ENCODE measurements at regions not wholly inside any gene's neighbourhood (a gene's known extent, or its start where the extent isn't known, plus 50 kb on each side); places are given as distances from the start of the nearest gene placed in this dataset.
"Not testable (repeated sequence)": the region's sequence is repeated elsewhere in the genome, so short reads cannot be mapped to it uniquely, and the experiment has no call there.

DNA sequence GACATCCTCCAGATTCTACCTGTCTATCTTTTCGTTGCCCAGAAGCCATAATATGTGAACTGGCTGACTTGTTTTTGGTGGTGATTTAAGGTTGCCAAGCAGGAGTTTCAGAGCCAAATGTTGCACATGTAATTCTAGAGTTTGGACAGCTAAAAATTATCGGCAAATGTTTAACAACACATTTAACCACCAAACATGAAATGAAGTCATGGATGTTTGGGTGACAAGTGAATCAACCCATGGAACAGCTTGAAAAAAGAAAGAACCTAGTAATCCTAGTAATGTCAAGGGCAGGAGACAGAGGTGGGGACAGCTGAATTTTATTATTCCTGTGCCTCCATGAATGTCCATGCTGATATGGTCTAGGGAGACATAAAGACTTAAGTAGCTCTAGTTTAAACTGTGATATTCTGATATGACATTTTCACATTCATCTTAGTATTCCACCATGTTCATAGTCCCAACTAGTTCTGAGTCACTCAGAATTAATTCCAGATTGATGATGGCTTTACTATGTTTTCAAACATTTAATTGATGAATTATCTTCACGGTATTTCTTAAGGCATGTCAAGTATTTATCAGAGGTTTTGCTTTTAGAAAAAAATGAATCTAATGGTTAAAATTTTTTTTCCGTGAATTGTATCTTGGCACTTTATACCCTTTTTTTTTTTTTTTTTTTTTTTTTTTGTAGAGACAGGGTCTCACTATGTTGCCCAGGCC is 101.7 kb downstream of the SOCS6 start:
- DNase-seq (ENCODE audit: extremely low read depth in 1 of 11, low read depth in 9 of 11, low spot score in 4 of 11) = no peak

DNA sequence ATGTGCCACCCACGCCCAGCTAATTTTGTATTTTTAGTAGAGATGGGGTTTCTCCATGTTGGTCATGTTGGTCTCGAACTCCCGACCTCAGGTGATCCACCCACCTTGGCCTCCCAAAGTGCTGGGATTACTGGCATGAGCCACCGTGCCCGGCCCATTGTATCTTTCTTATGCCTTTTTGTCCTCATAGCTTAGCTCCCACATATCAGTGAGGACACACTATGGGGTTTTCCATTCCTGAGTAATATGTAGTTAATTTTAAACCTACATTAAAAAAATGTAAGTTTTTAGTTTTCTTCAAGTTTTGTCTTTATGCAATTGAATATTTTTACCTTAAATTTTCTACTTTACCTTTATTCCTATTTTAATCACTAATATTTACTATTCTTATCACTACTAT is 100.2 kb downstream of the SOCS6 start:
- DNase-seq (ENCODE audit: extremely low read depth in 1 of 11, low read depth in 9 of 11, low spot score in 4 of 11) = not testable (repeated sequence)

DNA sequence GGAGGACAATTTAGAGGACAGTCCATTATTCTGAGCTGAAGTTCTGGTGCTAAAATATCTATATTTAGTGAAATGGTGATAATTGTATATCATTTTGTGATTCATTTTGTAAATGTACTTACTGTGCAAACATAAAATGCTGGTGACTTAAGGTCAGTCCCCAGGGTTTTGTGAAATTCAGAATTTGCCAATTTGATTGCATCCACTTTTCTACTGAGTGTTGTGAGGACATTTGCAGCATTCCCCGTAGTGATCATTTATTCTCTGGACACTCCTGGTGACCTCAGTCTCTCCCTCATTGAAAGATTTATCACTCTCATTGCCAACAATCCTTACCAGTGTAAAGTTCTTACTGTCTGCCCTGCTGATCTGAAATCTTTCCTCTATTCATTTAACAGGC is 98.2 kb downstream of the SOCS6 start:
- no peak for DNase-seq (ENCODE audit: extremely low read depth in 1 of 11, low read depth in 9 of 11, low spot score in 4 of 11)

DNA sequence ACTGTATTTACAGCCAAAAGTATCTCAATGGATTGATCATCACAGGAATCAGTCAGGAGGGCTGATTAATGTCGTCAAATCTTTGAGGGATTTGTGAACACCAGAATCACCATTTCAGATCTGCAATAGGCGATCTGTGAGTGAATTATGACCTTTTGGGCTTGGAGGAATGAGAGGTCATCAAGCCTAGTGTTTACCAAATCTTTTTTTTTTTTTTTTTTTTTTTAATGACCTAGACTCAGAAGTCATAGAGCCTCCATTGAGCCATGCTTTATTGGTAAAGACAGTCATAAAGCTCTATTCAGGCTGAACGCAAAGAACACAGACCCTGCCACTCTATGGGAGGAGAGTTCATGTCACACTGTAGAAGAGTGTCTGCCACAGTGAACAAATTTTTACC is 97.7 kb downstream of the SOCS6 start:
- no peak for DNase-seq (ENCODE audit: extremely low read depth in 1 of 11, low read depth in 9 of 11, low spot score in 4 of 11)

DNA sequence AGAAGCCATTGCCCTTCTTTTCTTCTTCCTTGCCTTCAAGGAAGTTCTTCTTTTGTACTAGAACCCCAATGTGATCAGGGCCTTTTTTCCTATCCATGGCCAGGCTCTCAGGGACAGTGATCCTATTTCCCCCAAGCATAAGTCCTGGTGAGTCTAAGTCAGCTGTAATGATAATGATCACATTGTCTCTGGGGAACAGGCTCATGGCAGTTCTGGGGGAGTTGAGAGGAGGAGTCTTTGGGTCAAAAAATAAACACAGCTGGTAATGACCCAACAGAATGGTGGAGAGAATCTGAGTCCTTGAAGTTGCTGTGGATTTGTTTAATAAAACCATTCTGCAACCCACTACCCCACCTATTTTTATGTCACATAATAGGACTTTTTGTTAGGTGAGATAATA is 96.6 kb downstream of the SOCS6 start:
- DNase-seq (ENCODE audit: extremely low read depth in 1 of 11, low read depth in 9 of 11, low spot score in 4 of 11) = no peak

DNA sequence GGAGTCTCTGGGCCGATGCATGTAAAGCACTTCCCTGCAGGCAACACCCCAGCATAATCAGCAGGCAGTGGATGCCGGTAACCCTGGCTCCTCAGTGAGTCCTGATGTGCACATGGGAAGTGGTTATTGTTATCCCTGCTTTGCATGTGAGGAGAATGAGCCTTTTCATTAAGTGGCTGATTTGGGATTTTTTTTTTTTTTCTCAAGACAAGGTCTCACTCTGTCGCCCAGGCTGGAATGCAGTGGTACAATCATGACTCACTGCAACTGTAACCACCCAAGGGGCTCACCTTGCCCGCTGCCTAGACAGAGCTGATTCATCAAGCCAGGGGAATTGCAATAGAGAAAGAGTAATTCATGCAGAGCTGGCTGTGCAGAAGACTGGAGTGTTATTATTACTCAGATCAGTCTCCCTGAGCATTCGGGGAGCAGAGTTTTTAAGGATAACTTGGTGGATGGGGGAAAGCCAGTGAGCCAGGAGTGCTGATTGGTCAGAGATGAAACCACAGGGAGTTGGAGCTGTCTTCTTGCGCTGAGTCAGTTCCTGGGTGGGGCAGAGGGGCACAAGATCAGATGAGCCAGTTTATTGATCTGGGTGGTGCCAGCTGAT is 95.4 kb downstream of the SOCS6 start:
- no peak for DNase-seq (ENCODE audit: extremely low read depth in 1 of 11, low read depth in 9 of 11, low spot score in 4 of 11)

DNA sequence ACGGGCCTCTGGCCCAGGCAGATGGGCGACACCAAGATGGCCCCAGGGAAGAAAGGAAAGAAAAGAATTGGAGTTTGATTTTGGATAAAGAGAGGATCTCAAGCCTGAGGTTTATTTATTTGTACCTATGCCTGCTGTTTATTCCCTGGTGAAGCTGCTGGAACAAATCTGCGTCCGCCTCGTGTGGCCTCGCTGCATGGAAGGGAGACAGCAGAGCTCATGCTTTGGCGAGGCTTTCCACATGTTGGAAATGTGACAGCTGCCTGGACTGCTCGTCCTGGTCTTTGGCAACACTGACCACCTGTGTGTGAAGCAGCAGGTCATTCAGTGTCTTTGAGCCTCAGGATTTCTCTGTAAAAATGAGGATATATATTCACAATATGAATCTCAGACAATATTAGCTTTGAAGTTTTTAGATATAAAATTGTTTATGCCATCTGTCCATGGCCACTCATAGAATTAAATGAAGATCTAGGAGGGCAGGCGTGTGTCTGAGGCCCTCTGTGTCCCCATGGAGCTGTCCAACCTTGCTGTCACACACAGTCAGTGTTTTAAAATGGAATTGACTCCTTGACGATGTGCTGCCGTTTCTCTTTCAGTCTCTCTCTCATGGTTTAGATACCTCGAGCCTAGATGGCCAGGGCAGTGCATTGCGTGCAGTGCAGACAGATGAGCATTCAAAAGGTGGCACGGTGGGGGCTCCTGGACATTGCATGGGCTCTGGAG is 94.3 kb downstream of the SOCS6 start:
- DNase-seq (ENCODE audit: extremely low read depth in 1 of 11, low read depth in 9 of 11, low spot score in 4 of 11) = no peak

DNA sequence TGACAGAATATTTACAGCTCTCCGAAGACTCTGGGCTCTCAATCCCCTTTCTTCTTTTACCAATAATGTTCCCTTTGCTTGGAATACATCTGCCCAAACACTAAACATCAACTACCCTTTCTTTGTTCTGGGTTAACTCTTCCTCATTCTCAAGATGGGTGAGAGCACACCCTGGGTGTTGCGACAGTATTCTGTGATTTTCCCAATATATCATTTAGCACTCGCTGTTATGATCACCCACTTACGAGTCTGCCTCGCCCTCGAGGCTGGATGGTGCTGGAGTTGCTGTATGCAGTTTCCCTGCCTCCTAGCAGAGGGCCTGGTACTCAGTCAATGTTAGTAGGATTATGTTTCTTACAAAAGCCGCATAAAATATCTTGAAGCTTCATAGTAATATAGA is 93.2 kb downstream of the SOCS6 start:
- no peak for DNase-seq (ENCODE audit: extremely low read depth in 1 of 11, low read depth in 9 of 11, low spot score in 4 of 11)

DNA sequence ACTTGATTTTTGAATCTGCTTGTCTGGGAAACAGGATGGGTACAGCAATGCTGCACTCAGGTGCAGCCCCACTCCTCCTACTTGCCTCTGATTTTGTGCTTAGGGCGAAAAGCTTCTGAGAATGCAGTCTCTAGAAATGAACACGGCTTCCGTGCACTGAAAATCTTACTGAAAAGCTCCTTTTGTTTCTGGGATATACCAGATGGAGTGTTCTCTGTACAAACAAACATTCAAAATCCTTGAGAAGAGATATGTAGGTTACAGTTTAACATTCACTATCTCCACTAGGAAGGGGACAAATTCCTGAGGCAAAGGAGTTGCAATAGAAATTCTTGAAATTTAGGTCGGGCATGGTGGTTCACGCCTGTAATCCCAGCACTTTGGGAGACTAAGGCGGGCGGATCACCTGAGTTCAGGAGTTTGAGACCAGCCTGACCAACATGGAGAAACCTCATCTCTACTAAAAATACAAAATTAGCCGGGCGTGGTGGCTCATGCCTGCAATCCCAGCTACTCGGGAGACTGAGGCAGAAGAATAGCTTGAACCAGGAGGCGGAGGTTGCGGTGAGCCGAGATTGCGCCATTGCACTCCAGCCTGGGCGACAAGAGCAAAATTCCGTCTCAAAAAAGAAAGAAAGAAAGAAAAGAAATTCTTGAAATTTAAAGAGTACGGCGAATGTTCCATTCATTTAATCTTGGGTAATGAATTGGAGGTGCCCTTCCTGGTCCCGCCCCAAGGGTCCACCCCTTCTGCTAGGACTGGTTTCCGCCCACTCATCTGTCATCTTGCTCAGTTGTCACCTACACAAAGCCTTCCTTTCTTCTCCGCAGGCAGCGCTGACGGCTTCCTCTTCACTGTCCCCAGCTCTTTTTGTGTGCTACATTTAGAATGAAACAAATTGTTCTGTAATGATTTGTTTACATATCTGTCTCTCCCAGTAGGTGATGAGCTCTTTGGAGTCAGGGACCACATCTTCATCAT is 92.4 kb downstream of the SOCS6 start:
- no peak for DNase-seq (ENCODE audit: extremely low read depth in 1 of 11, low read depth in 9 of 11, low spot score in 4 of 11)
